Omental fat pad (tissue), 3 donors: ENCODE measurements at regions not wholly inside any gene's neighbourhood (a gene's known extent, or its start where the extent isn't known, plus 50 kb on each side); places are given as distances from the start of the nearest gene placed in this dataset.
"Not testable (repeated sequence)": the region's sequence is repeated elsewhere in the genome, so short reads cannot be mapped to it uniquely, and the experiment has no call there.

Experiments used
- ATAC-seq: fragments of 150-250 bp; one replicate; pipeline ENCODE4 v1.9.1; 2016; ENCODE audit warnings: mild to moderate bottlenecking, moderate library complexity; ENCODE audit not compliant: low FRiP score
- DNase-seq: peaks from one replicate; pipeline ENCODE4 v3.0.0-alpha.2; 2019; ENCODE audit warnings: low spot score
- CTCF ChIP-seq, 3 donors: fragments of 450-650 bp; IDR thresholded peaks; one replicate each; pipeline ENCODE4 v1.5.1; 2016 to 2017; ENCODE audit warnings: antibody characterized with exemption in 3 of 3, mild to moderate bottlenecking in 3 of 3, moderate library complexity in 2 of 3

GRCh38 chr10:33052263-33052875, 94.3 kb upstream of the ITGB1 start:
- ATAC-seq (no peak), DNase-seq (no peak)
- TF ChIP-seq CTCF (IDR thresholded peaks at IDR 0.05) = no peak

GRCh38 chr10:33049963-33050920, 92.2 kb upstream of the ITGB1 start:
- ATAC-seq, DNase-seq: not testable (repeated sequence)

- no peak for ATAC-seq
- no peak for DNase-seq
- no peak for TF ChIP-seq CTCF (IDR thresholded peaks at IDR 0.05)
Measured at GRCh38 chr10:33048223-33048622, 90.2 kb upstream of the ITGB1 start.

GRCh38 chr10:33047655-33048054, 89.6 kb upstream of the ITGB1 start:
- DNase-seq (no peak), ATAC-seq (no peak)
- TF ChIP-seq CTCF (IDR thresholded peaks at IDR 0.05) = no peak

GRCh38 chr10:33046792-33047191, 88.8 kb upstream of the ITGB1 start:
- ATAC-seq (no peak), DNase-seq (no peak)
- TF ChIP-seq CTCF (IDR thresholded peaks at IDR 0.05) = no peak

GRCh38 chr10:33045421-33045820, 87.4 kb upstream of the ITGB1 start:
- DNase-seq (no peak), ATAC-seq (no peak)
- no peak for TF ChIP-seq CTCF (IDR thresholded peaks at IDR 0.05)

- DNase-seq (no peak), ATAC-seq (no peak)
- TF ChIP-seq CTCF (IDR thresholded peaks at IDR 0.05) = no peak
Measured at GRCh38 chr10:33042565-33042964, 84.5 kb upstream of the ITGB1 start.
